HCT116 (cell line): ENCODE measurements at regions not wholly inside any gene's neighbourhood (a gene's known extent, or its start where the extent isn't known, plus 50 kb on each side); places are given as distances from the start of the nearest gene placed in this dataset.

ENCODE experiments used
- ATAC-seq: fragments of 200-7000 bp; cut with Tn5 transposase; 2 replicates; pipeline ENCODE4 v1.9.1; 2020; ENCODE audit warnings: mild to moderate bottlenecking, moderate library complexity
- BruUV-seq: library from RNA; stranded (reverse); fragments of 400-500 nt; replicated peaks from 2 replicates; lab custom pipeline; 2021; lab: Mats Ljungman, UMichigan
- CTCF ChIA-PET: fragments of 300-600 bp; sonication (Branson Sonifier 250); formaldehyde crosslinking; loops from one replicate; lab custom pipeline; 2021; ENCODE audit warnings: antibody characterized with exemption; lab: Charles Lee
- POLR2A ChIA-PET: fragments of 300-600, 350-600 bp; sonication (Branson Sonifier 250); formaldehyde crosslinking; loops from one replicate; lab custom pipeline; 2021; ENCODE audit warnings: antibody characterized with exemption; lab: Charles Lee
- RAD21 ChIA-PET, 2 experiments: fragments of 300-600 bp; sonication (Branson Sonifier 250); formaldehyde crosslinking; loops; one replicate each; lab custom pipeline; 2023; ENCODE audit warnings: low total read pairs in 2 of 2; ENCODE audit not compliant: uncharacterized antibody in 2 of 2, unreplicated experiment in 2 of 2, low non-redundant PET in 1 of 2; lab: Charles Lee
- DNase-seq: peaks from one replicate; pipeline ENCODE4 v3.0.0-alpha.2; 2010; ENCODE audit warnings: low read depth, low spot score
- H2AFZ ChIP-seq: fragments of 200-600 bp; shearing (Covaris generic), sonication (generic); 2 replicates; pipeline ENCODE4 v1.6.1; 2017; ENCODE audit warnings: low read depth, mixed run types, mixed read lengths, antibody characterized with exemption, low read length; ENCODE audit not compliant: poor library complexity, severe bottlenecking
- H3K27ac ChIP-seq: 2 replicates; pipeline ENCODE4 v1.5.1; 2012; ENCODE audit warnings: low read depth, low read length
- H3K27me3 ChIP-seq: fragments of 200-600 bp; sonication (generic); 2 replicates; pipeline ENCODE4 v1.6.1; 2016; ENCODE audit warnings: mixed run types, low read length, mixed read lengths; ENCODE audit not compliant: insufficient read depth
- H3K36me3 ChIP-seq, 2 experiments: fragments of 200-500 bp in 1 of 2; fragments of 200-600 bp in 1 of 2; sonication (Bioruptor generic) in 1 of 2; sonication (generic) in 1 of 2; 2 replicates each; pipeline versions ENCODE4 v1.5.1 to v1.6.1; 2014 to 2016; ENCODE audit warnings: low read length in 2 of 2, inconsistent platforms in 1 of 2, mixed read lengths in 1 of 2, mixed run types in 1 of 2; ENCODE audit not compliant: insufficient read depth in 2 of 2, control insufficient read depth in 1 of 2
- H3K4me1 ChIP-seq, 2 experiments: fragments of 200-600 bp in 1 of 2; sonication (generic) in 1 of 2; 2 replicates each; pipeline versions ENCODE4 v1.5.1 to v1.6.1; 2012 to 2017; ENCODE audit warnings: low read length in 2 of 2, inconsistent platforms in 1 of 2, mild to moderate bottlenecking in 1 of 2, mixed read lengths in 1 of 2, mixed run types in 1 of 2, moderate library complexity in 1 of 2; ENCODE audit not compliant: insufficient read depth in 2 of 2, control insufficient read depth in 1 of 2
- H3K4me2 ChIP-seq: fragments of 200-600 bp; sonication (generic); 2 replicates; pipeline ENCODE4 v1.6.1; 2017; ENCODE audit warnings: mixed run types, low read length, mixed read lengths
- H3K4me3 ChIP-seq, 2 experiments: fragments of 200-600 bp in 1 of 2; sonication (generic) in 1 of 2; replicated peaks in 1 of 2; 2 replicates each; pipeline ENCODE4 v1.5.1; 2011 to 2016; ENCODE audit warnings: low read length in 2 of 2, control low read depth in 1 of 2, low read depth in 1 of 2, mild to moderate bottlenecking in 1 of 2, mixed read lengths in 1 of 2, mixed run types in 1 of 2
- H3K79me2 ChIP-seq: fragments of 200-600 bp; sonication (generic); 2 replicates; pipeline ENCODE4 v1.6.1; 2017; ENCODE audit warnings: mild to moderate bottlenecking, mixed run types, low read length, moderate library complexity, mixed read lengths; ENCODE audit not compliant: insufficient read depth
- H3K9ac ChIP-seq: fragments of 200-600 bp; sonication (generic); 2 replicates; pipeline ENCODE4 v1.6.1; 2016; ENCODE audit warnings: low read length, mixed read lengths
- H3K9me2 ChIP-seq: fragments of 200-600 bp; sonication (generic), shearing (Covaris generic); 2 replicates; pipeline ENCODE4 v1.6.1; 2017; ENCODE audit warnings: mixed run types, mild to moderate bottlenecking, moderate library complexity; ENCODE audit not compliant: insufficient read depth
- H3K9me3 ChIP-seq, 2 experiments: fragments of 200-500 bp in 1 of 2; fragments of 200-600 bp in 1 of 2; sonication (Bioruptor generic) in 1 of 2; sonication (generic) in 1 of 2; 2 replicates each; pipeline ENCODE4 v1.6.1; 2014 to 2017; ENCODE audit warnings: low read length in 2 of 2, mixed read lengths in 2 of 2, inconsistent platforms in 1 of 2, low read depth in 1 of 2, mild to moderate bottlenecking in 1 of 2, mixed run types in 1 of 2, moderate library complexity in 1 of 2; ENCODE audit not compliant: control insufficient read depth in 1 of 2, insufficient read depth in 1 of 2
- H4K20me1 ChIP-seq: fragments of 200-600 bp; sonication (generic), shearing (Covaris generic); 2 replicates; pipeline ENCODE4 v1.6.1; 2017; ENCODE audit warnings: mixed run types, mild to moderate bottlenecking, moderate library complexity; ENCODE audit not compliant: insufficient read depth
- ATF3 ChIP-seq: IDR thresholded peaks from 2 replicates; pipeline ENCODE4 v1.6.1; 2012
- CBX3 ChIP-seq: IDR thresholded peaks from 2 replicates; pipeline ENCODE4 v1.6.1; 2012; ENCODE audit warnings: low read depth
- CEBPB ChIP-seq: IDR thresholded peaks from 2 replicates; pipeline ENCODE4 v1.6.1; 2012; ENCODE audit warnings: low read depth
- CTCF ChIP-seq, 3 experiments: fragments of 200-600 bp in 1 of 3; sonication (generic) in 1 of 3; IDR thresholded peaks in 2 of 3; conservative IDR thresholded peaks in 1 of 3; 2 replicates each; pipeline ENCODE4 v1.5.1; 2012 to 2017; ENCODE audit warnings: low read depth in 2 of 3, low read length in 2 of 3, antibody characterized with exemption in 1 of 3, borderline replicate concordance in 1 of 3, control low read depth in 1 of 3, mild to moderate bottlenecking in 1 of 3, mixed read lengths in 1 of 3, mixed run types in 1 of 3, moderate library complexity in 1 of 3; ENCODE audit not compliant: insufficient read depth in 1 of 3
- EGR1 ChIP-seq: IDR thresholded peaks from 2 replicates; pipeline ENCODE4 v1.6.1; 2012; ENCODE audit warnings: low read depth
- EZH2 ChIP-seq: fragments of 200-600 bp; sonication (generic); IDR thresholded peaks from 2 replicates; pipeline ENCODE4 v1.6.1; 2017; ENCODE audit warnings: antibody characterized with exemption, mixed run types
- EZH2phosphoT487 ChIP-seq: fragments of 200-600 bp; IDR thresholded peaks from 2 replicates; pipeline ENCODE4 v1.6.1; 2018; ENCODE audit warnings: antibody characterized with exemption, borderline replicate concordance
- FOSL1 ChIP-seq: IDR thresholded peaks from 2 replicates; pipeline ENCODE4 v1.6.1; 2012; ENCODE audit warnings: low read depth
- JUND ChIP-seq: IDR thresholded peaks from 2 replicates; pipeline ENCODE4 v1.6.1; 2012
- POLR2A ChIP-seq: IDR thresholded peaks from 2 replicates; pipeline ENCODE4 v1.7.0; 2011; ENCODE audit warnings: borderline replicate concordance; ENCODE audit not compliant: insufficient read depth, insufficient read length; ENCODE audit errors: extremely low read depth
- POLR2AphosphoS5 ChIP-seq: IDR thresholded peaks from 2 replicates; pipeline ENCODE4 v1.6.1; 2011; ENCODE audit warnings: mild to moderate bottlenecking, low read depth, low read length, moderate library complexity
- RAD21 ChIP-seq: IDR thresholded peaks from 2 replicates; pipeline ENCODE4 v1.6.1; 2012; ENCODE audit warnings: low read depth, mild to moderate bottlenecking
- SP1 ChIP-seq: IDR thresholded peaks from 2 replicates; pipeline ENCODE4 v1.6.1; 2012; ENCODE audit warnings: low read depth
- SRF ChIP-seq: IDR thresholded peaks from 2 replicates; pipeline ENCODE4 v1.6.1; 2012; ENCODE audit warnings: low read depth
- TCF7L2 ChIP-seq: IDR thresholded peaks from 2 replicates; pipeline ENCODE4 v1.7.0; 2011; ENCODE audit warnings: borderline replicate concordance, inconsistent platforms; ENCODE audit not compliant: insufficient read depth, insufficient read length; ENCODE audit errors: extremely low read depth
- ZBTB33 ChIP-seq: IDR thresholded peaks from 2 replicates; pipeline ENCODE4 v1.6.1; 2011; ENCODE audit warnings: mild to moderate bottlenecking, low read length, moderate library complexity; ENCODE audit not compliant: insufficient replicate concordance; ENCODE audit errors: extremely low read depth
- intact Hi-C: fragments of 100-400 bp; cut with micrococcal nuclease; formaldehyde crosslinking; loops from 2 replicates; pipeline ENCODE4 v1.10.0; 2022

GRCh38 chr14:106848330-106849121 is 1322.1 kb downstream of the TMEM121 start:
- no peaks in the 10 kb centered on the region for H3K9me2 ChIP-seq
- no peak for ATAC-seq
- no peak for TF ChIP-seq SRF
- no peak for TF ChIP-seq POLR2AphosphoS5
- TF ChIP-seq RAD21 = no peak
- no peak for TF ChIP-seq CTCF (IDR thresholded peaks at IDR 0.05 in 2 of 3, conservative IDR thresholded peaks at IDR 0.05 in 1 of 3; ENCODE audit: borderline replicate concordance in 1 of 3, insufficient read depth in 1 of 3, low read depth in 2 of 3, low read length in 2 of 3)
- no peak for TF ChIP-seq JUND
- TF ChIP-seq SP1 = no peak
- TF ChIP-seq TCF7L2 = no peak
- TF ChIP-seq EZH2phosphoT487 = no peak
- TF ChIP-seq ZBTB33 = no peak
- no peak for TF ChIP-seq POLR2A
- TF ChIP-seq CEBPB = no peak
- no peak for TF ChIP-seq CBX3
- TF ChIP-seq EZH2 = no peak
- no peak for TF ChIP-seq FOSL1
- TF ChIP-seq EGR1 = no peak
- no peak for TF ChIP-seq ATF3
- no peaks in the 10 kb centered on the region for H3K79me2 ChIP-seq
- H3K4me3 ChIP-seq = no peak overlapping the region
- H3K9ac ChIP-seq = no peak overlapping the region
- ChIA-PET CTCF (no interaction called here), RAD21 (no interaction called here), POLR2A (no interaction called here)
- H3K36me3 ChIP-seq = no peaks in the 10 kb centered on the region
- H3K27me3 ChIP-seq = no peaks in the 10 kb centered on the region
- DNase-seq = no peak
- H3K4me1 ChIP-seq = no peaks in the 10 kb centered on the region
- intact Hi-C loops = no loop called here
- no TSS peak for BruUV-seq
- no peak overlapping the region for H2AFZ ChIP-seq
- H3K4me2 ChIP-seq = no peak overlapping the region
- peaks cover 0 to 14% of the 10 kb centered on the region in 2 experiments; a peak in 2 of 4 replicates for H3K9me3 ChIP-seq
- H3K27ac ChIP-seq = no peak overlapping the region
- no peaks in the 10 kb centered on the region for H4K20me1 ChIP-seq
